ENCODE measurements at regions not wholly inside any gene's neighbourhood (a gene's known extent, or its start where the extent isn't known, plus 50 kb on each side); places are given as distances from the start of the nearest gene placed in this dataset.

DNA sequence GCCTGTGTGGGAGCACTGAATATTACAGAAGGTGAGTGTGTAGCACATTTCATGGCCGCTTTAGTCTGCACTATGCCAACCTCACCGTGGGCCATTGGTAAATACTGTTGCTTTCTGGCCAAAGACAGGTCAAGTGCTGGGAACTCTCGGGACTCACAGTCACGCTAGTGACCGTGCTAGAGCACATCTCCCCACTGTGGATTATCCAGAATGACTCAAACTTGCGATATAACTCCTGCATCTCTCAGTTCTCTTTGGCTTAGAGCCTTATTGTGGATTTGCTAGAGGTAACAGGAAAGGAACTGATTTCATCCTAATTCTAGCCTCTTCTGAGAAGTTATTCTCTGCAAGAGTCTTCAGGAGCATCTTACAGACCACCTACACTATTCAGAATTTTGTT, 86.5 kb downstream of the DAD1 start:
- TF ChIP-seq SNAI2 (CRISPR knock-in tag; IDR thresholded peaks at IDR 0.05) = no peak
- no peak for TF ChIP-seq ISL1 (CRISPR knock-in tag; IDR thresholded peaks at IDR 0.05)
- TF ChIP-seq, protein P1, sequence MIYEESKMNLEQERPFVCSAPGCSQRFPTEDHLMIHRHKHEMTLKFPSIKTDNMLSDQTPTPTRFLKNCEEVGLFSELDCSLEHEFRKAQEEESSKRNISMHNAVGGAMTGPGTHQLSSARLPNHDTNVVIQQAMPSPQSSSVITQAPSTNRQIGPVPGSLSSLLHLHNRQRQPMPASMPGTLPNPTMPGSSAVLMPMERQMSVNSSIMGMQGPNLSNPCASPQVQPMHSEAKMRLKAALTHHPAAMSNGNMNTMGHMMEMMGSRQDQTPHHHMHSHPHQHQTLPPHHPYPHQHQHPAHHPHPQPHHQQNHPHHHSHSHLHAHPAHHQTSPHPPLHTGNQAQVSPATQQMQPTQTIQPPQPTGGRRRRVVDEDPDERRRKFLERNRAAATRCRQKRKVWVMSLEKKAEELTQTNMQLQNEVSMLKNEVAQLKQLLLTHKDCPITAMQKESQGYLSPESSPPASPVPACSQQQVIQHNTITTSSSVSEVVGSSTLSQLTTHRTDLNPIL (CRISPR knock-in tag; IDR thresholded peaks at IDR 0.05; ENCODE audit: low read depth) = no peak
- TF ChIP-seq ZFP3 (CRISPR knock-in tag; IDR thresholded peaks at IDR 0.05) = no peak
- no peak for TF ChIP-seq ARNTL (CRISPR knock-in tag; IDR thresholded peaks at IDR 0.05; ENCODE audit: borderline replicate concordance, low read depth)
- TF ChIP-seq ZNF565 (CRISPR knock-in tag; conservative IDR thresholded peaks at IDR 0.05; ENCODE audit: low read depth) = no peak
- TF ChIP-seq ESRRG (CRISPR knock-in tag; IDR thresholded peaks at IDR 0.05) = no peak
- TF ChIP-seq ZNF8 (CRISPR knock-in tag; IDR thresholded peaks at IDR 0.05) = no peak
- TF ChIP-seq, protein P2, sequence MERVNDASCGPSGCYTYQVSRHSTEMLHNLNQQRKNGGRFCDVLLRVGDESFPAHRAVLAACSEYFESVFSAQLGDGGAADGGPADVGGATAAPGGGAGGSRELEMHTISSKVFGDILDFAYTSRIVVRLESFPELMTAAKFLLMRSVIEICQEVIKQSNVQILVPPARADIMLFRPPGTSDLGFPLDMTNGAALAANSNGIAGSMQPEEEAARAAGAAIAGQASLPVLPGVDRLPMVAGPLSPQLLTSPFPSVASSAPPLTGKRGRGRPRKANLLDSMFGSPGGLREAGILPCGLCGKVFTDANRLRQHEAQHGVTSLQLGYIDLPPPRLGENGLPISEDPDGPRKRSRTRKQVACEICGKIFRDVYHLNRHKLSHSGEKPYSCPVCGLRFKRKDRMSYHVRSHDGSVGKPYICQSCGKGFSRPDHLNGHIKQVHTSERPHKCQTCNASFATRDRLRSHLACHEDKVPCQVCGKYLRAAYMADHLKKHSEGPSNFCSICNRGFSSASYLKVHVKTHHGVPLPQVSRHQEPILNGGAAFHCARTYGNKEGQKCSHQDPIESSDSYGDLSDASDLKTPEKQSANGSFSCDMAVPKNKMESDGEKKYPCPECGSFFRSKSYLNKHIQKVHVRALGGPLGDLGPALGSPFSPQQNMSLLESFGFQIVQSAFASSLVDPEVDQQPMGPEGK (CRISPR knock-in tag; IDR thresholded peaks at IDR 0.05; ENCODE audit: borderline replicate concordance) = no peak
- TF ChIP-seq TOX (CRISPR knock-in tag; IDR thresholded peaks at IDR 0.05; ENCODE audit: borderline replicate concordance) = no peak
- no peak for TF ChIP-seq TCF4 (CRISPR knock-in tag; IDR thresholded peaks at IDR 0.05; ENCODE audit: borderline replicate concordance)
- TF ChIP-seq ZFP30 (CRISPR knock-in tag; IDR thresholded peaks at IDR 0.05) = no peak
- no peak for TF ChIP-seq ZNF70 (CRISPR knock-in tag; IDR thresholded peaks at IDR 0.05)
